ENCODE measurements at regions not wholly inside any gene's neighbourhood (a gene's known extent, or its start where the extent isn't known, plus 50 kb on each side); places are given as distances from the start of the nearest gene placed in this dataset.

DNA sequence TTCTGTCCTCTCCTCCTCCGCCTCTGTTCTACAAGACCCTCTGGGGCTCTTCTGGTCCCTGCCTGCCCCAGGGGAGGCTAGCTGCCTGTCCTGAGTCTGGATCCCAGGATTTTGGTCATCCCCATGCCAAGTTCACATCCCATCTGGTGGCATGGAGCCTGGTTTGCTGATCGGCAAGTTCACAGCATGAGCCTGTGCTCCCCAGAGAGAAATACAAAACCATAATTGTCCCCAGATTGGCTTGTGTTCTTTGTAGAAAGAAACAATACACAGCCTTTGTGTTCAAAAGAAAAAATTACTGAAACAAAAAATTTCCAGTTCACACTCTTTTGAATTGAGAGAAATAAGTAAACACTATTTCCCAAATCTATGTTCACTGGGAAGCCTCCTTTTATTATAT, 149.4 kb upstream of the ZC3H12A start:
- TF ChIP-seq, protein P1, sequence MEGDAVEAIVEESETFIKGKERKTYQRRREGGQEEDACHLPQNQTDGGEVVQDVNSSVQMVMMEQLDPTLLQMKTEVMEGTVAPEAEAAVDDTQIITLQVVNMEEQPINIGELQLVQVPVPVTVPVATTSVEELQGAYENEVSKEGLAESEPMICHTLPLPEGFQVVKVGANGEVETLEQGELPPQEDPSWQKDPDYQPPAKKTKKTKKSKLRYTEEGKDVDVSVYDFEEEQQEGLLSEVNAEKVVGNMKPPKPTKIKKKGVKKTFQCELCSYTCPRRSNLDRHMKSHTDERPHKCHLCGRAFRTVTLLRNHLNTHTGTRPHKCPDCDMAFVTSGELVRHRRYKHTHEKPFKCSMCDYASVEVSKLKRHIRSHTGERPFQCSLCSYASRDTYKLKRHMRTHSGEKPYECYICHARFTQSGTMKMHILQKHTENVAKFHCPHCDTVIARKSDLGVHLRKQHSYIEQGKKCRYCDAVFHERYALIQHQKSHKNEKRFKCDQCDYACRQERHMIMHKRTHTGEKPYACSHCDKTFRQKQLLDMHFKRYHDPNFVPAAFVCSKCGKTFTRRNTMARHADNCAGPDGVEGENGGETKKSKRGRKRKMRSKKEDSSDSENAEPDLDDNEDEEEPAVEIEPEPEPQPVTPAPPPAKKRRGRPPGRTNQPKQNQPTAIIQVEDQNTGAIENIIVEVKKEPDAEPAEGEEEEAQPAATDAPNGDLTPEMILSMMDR (IDR thresholded peaks at IDR 0.05), result no peak
- TF ChIP-seq POLR2A (IDR thresholded peaks at IDR 0.05), result no peak
- no peak for TF ChIP-seq EP300 (IDR thresholded peaks at IDR 0.05)
- no peak for TF ChIP-seq POLR2AphosphoS5 (IDR thresholded peaks at IDR 0.05)

Data from sigmoid colon (tissue), 4 donors.